HG03039 (cell line): ENCODE measurements at regions not wholly inside any gene's neighbourhood (a gene's known extent, or its start where the extent isn't known, plus 50 kb on each side); places are given as distances from the start of the nearest gene placed in this dataset.
"Not testable (repeated sequence)": the region's sequence is repeated elsewhere in the genome, so short reads cannot be mapped to it uniquely, and the experiment has no call there.

Source experiments
- ATAC-seq: cut with Tn5 transposase; IDR thresholded peaks from one replicate; pipeline ENCODE4 v1.9.1; 2021; ENCODE audit warnings: mild to moderate bottlenecking, moderate library complexity; ENCODE audit not compliant: unreplicated experiment

DNA sequence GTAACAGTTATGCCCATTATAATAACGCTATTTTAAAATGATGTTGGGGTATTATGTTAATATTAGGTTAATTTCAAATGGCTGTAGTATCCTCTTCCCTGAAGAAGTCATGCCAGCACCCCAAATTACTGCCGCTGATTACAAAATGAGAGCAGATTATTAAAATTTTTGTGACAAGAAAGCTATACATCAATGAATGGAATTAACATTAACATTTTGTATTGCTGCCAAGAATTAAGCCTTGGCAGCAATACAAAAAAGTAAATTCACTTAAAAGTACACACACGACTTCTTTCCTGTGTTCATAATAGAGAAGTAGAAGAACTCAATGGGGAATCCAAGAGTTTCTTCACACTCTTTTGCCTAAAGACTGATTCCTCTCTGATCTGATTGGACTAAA lies 482.8 kb downstream of the STIM2 start:
- ATAC-seq = no peak

DNA sequence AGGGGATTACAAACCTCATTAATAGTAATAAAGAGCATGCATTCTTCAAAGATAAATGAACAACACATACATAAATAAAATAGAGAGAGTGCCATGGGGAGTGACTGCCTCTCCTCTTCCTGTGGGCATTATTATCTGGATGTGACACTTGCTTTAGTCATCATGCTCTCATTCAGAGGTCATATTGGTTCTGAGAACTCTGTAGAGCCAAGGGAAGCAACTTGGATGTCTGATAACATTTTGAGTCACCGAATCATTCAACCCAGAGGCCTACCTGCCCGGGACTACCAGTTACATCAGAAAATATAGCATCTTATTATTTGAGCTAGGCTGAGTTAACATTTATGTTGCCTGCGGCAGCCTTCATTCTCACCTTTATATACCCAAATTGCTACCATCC lies 489.5 kb downstream of the STIM2 start:
- no peak for ATAC-seq

DNA sequence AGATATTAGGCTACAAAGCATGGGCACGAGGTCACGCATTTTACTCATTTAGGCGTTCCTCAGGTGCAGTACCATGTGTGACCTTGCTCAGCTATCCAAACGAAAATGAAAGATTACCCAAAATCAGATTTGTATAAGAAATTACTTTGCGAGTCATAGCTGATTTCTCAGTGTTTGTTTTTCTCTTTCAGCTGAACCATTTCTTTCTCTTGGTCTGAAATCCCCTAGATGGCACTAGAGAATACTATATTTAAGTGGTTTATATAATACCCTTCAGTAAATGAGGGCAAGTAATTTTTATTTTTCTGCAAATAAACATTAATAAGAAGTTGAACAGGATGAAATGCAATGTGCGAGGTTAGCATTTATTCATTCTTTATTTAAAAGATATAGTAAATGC lies 496.6 kb downstream of the STIM2 start:
- ATAC-seq = no peak

DNA sequence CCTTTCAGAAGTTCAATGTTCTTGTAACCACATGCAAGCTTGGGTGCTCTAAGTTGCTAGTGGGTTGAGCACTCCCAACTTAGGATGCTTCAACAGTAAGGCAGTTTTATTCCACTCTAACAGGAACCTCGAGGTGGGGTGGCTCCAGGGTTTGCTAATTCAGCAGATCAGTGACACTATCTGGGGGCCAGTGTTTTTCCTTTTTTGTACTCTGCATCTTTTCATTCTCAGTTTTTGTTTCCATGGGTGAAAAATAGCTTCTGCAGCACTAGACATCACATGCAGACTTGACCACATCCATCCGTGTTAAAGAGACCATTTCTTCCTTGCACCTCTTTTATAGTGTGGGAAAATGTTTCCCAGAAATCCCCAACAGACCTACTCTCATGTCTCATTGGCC lies 497.6 kb downstream of the STIM2 start:
- ATAC-seq = no peak

DNA sequence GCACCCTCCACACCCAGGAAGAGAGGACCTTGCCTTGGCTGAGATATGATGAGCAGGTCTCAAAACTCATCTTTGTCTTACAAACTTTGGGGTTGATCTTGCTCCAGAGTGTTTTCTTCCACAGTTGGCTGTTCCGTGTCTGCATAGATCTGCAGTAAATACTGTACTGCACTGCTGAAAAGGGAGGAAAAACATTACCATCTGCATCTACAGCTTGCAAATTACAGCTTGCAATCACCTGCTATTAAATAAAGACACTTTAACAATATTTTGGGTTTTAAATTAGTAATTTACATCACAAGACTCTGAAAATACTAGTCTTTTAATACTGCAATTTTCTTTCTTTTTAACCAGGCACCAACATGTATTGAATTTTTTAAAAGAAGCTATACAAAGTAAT lies 499.5 kb downstream of the STIM2 start:
- ATAC-seq = no peak

DNA sequence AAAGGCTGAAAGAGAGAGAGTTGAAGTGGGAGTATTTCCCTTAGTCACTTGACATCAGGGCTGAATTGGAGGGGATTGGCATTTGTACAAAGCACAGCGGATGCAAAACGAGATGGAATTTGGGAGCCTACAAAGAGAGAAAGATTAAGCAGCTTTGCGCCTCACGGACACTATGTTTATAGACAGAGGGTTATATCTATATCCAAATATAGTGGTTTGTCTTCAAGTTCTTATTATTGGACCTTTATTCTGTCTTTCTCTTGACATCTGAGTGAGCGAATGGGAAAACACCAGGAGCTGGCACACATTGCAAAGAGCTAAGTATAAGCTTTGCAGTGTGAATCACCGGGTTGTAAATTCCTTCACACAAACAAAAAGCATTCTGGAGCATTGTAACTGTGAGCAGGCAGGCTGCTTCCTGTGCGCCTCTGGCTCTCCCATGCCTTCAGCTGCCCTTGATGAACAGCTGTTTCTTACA lies 500.2 kb downstream of the STIM2 start:
- no peak for ATAC-seq

DNA sequence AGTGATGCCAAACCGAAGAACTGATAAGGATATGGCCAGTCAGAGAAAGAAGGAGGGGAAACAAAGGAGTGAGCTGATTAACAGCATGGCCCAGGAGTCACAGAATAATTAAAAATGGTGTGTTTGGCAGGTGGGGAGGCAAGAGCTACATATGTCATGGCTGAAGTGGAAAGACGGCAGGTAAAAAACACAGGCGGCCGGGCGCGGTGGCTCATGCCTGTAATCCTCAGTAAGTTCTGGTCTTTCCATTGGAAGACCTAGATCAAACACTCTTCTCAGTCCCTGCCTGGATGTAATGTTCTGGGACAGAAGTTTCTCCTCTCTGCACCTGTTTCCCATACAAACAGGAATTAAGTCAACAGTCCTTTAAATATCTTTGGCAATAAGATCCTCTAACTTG lies 503.9 kb downstream of the STIM2 start:
- ATAC-seq = no peak

DNA sequence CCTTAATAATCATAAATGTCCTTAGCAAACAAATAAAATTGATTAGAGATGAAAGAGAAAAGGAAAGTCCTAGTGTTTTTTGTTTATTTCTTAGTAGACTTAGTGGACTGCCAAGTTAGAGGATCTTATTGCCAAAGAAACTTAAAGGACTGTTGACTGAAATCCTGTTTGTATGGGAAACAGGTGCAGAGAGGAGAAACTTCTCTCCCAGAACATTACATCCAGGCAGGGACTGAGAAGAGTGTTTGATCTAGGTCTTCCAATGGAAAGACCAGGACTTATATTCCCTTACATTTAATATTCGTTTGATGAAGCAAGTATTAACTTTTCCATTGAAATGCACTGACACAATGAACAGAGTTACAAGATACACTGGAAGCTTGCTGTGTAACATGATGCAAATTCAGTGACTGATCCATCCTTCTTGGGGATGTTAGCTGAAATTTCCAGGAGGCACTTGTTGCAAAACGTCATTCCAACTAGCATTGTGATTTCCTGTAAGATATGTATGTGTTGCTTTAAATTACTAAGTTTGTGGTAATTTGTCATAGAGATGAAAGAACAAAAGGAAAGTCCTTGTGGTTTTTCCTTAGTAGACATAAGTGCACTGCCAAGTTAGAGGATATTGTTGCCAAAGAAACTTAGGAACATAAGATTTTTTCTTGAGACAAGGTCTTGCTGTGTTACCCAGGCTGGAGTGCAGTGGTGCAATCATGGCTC lies 505.6 kb downstream of the STIM2 start:
- no peak for ATAC-seq

DNA sequence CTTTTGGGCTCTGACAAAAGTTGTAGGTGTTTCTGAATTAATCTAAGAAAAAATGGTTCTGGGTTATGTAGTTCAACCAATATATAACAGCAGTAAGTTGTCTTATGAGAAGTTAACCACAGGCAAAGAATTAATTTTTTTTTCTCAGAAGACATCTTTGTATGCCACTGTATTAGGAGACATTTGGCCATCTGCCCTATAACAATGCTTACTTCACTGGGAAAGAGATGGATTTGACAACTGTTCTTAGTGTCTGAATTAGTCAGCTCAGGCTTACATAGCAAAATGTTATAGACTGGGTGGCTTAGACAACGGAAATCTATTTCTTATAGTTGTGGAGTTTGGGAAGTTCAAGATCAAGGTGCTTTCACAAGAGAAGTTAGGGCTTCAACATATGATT lies 508.1 kb downstream of the STIM2 start:
- ATAC-seq = no peak

DNA sequence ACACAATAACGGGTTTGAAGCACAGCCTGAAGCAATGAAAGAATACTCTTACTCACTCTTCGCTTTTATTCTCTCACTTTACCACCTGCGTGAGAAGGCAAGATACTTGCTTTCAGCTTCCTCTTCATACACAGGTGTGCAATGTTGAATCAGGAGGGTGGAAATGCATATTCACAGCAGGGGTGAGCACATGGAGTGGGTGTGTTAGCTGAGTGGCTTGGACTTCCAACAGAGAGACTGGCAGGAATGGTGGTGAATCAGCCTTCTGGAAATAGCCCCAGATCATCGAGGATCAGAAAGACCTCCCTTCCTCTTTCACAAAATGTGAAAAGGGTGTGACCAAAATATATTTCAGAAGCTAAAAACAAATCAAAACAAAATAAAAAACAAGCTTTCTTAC lies 521.2 kb downstream of the STIM2 start:
- ATAC-seq = no peak

DNA sequence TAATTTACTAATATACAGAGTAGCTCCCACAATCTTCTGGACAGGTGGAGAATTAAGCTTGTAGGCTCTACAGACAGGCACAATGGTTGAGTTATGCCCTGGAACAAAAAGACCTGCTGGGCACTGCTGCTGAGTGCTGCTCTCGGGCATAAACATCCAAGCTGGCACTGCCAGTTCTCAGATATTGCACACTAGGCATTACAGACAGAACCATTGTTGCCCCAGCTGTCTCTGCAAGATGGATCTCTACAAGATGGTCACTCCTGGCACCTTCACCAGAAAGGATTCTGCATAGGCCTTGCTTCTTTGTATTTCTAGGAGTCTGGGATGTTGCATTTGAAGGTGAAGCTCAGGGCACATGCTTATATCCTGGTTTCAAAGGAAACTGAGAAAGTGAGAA lies 527.1 kb downstream of the STIM2 start:
- no peak for ATAC-seq

DNA sequence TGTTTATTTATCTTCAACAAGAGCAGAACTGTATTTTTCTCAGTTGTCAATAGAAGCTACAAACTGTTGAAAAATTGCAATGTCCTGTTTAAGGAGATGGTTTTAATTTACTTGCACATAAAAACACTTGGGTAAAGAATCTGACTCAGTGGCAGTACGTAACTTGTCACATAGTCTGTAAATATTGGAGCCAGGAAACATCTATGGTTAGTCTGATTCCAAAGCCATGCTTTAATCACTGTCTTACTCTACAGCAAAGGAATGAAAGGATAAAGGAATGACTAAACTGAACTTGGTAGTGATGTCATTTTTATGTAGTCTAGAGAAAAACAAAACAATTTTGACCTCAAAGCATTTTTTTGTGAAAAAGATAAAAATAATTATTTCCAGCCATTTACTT lies 537.2 kb downstream of the STIM2 start:
- ATAC-seq = no peak

DNA sequence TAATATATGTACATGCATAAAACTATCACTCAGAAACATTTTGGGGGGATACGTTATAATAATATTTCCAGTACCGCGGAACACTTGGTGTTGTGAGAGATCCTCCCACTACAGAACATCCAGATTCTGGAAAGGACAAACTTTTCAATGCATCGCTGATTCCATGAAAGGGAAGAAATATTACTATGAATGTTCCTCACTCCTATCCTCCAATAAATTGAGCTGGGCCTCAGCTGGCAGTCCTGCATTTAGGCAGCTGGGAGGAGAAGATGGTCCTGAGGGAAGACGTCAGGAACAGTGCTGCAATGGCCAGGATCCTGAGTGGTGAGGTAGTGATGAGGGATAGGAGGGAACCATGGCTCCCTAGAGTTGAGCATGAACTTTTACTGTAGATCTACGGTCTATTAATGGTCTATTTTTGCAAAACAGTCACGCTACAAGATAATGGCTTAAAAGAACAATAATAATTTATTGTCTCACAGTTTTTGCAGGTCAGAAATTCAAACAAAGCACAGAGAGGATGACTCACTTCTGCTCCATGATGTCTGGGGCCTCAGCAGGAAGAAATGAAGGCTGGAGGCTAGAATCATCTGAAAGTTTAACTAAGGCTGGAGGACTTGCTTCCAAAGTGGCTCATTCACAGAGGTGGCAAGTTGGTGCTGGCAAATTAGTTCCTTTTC lies 538.1 kb downstream of the STIM2 start:
- no peak for ATAC-seq

DNA sequence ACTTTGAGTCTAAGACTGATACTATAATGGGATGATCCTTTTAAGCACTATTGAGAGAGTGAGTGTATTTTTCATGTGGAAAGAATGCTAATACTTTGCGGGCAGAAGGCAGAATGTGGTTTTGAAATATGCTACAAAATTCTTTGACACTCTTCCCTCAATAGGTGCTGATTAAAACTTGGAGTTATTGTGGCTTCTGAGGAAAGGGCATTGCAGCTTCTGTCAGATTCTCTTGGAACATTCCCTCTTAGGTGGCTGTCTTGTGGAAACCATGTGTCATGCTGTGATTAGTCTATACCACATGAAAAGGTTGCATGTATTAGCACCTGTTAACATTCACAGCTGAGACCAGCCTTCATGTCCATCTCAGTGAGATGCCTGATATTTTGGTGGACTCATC lies 547.0 kb downstream of the STIM2 start:
- no peak for ATAC-seq

DNA sequence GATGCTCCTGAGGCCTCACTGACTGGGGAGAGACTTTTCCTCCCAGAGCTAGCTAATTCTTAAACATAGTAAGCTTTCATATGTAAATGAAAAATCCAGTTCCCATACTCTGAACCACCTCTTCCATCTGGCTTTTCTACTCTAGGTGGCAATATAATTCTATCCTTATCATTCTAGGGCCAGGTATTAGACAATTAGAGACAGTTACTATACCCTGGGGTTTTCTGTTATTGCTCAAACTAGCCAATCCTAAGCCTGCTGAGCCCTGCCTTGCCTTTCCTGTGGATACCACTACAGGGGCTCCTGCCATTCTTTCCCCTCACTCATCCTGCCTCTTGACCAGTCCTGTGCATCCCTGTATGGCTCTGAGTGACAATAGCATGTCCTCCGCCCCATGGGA lies 552.0 kb downstream of the STIM2 start:
- ATAC-seq = no peak

DNA sequence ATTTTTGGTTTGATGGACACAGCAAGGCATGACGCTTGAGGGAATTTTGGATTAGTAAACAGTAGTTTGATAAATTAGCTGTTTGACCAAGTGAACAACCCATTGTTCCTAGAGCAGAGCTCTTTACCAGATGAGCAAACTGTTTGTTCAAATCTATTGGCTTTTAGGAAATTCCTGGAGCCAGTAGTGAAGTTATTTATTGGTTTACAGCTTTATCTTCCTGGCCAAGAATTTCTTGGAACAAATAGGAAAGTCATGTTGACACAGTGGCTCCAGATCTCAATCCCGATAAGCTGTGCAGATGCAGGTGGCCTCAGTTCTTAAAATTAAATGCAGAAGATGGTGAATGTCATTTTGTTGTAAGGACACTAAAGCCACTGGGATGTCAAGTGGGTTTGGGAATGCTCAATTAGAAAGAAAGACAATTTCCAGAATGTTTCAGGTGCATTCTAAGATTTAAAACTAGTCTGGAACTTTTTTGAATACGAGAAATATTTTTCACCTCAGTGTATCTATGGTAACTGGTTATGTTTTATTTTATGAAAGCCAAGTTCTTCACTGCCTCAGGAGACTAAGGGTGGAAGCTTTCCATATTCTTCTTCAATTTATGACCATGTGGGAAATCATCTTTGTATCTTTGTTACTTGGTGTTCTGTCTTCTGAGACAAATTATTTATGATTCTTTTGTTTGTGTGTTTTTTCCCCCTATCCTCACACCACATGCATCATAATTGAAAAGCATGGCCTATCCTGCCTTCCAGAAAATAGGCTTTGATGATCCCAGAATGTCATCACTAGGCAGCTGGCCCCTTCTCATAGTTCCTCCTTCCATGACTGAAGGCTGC lies 554.5 kb downstream of the STIM2 start:
- ATAC-seq = no peak

DNA sequence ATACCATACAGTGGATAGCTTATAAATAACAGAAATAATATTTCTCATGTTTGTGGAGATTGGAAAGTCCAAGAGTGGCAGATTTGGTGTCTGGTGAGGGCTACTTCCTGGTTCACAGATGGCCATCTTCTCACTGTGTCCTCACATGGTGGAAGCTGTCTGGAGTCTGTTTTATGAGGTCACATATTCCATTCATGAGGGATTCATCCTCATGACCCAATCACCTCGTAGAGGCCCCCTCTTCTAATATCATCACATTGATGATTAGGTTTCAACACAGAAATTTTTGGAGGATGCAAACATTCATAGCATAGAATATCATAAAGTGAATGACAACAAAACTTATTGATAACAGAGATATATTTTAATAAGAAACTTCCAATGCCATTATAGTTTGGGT lies 568.0 kb downstream of the STIM2 start:
- ATAC-seq = no peak

DNA sequence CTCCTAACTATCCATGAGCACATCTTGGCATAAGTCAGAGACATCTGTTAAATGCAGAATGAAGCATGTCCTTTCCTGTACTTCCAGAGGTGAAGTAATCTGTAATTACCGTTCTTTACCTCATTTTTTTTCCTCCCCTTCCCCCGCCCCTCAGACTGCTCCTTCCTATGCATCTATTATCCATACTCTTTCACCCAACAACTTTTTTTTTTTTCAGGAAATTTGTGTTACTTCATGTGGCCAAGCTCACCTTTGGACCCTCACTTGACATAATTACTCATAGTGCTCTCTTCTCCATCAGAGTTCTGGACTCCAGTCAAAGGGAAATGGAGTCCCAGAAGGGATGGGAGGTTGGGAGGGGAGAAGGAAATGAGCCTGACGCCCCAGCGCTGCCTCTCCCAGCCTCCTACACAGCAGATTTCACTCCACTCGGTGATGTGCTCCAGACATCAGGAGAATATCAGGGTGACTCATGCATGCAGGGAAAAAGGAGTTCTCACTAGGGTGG lies 568.8 kb downstream of the STIM2 start:
- ATAC-seq = no peak

DNA sequence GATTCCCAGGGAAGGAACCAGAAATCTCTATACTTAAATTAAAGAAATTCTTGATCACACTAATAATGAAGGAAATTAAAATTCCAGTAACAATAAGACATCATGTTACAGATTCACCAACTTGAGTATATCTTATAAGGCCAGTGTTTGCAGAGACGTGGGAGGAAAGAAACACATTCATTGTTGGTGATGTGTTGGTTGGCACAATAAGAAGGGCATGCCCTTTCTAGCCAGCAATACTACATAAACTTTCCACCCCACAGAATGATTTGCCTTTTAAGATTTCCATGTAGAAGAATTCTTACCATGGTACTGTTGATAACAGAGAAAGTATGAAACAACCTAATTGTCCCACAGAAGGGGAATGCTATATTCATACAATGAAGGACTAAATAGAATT lies 581.5 kb downstream of the STIM2 start:
- ATAC-seq = no peak

DNA sequence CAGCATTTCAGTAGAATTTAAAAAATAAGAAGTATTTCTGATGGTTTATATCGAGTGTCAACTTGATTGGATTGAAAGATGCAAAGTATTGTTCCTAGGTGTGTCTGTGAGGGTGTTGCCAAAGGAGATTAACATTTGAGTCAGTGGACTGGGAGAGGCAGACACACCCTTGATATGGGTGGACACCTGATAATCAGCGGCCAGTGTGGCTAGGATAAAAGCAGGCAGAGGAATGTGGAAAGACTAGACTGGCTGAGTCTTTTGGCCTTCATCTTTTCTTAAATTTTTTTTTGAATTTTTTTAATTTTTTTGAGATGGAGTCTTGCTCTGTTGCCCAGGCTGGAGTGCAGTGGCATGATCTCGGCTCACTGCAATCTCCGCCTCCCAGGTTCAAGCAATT lies 582.0 kb downstream of the STIM2 start:
- not testable (repeated sequence) for ATAC-seq

DNA sequence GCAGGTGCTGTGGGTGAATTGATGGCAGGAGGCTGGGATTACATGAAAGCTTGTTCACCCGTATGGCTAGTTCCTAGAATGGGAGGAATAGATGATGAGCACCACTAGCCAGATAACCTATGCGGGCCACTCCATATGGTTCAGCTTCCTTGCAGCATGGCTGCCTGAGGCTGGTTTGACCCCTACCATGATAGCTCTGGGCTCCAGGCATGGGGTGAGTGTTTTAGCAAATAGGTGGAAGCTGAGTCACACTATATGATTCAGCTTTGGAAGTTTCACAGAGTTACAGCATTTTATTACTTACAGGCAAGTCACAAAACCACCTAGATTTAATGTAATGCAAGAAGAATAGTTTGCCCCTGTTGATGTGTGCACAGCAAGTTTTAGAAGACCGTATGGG lies 603.2 kb downstream of the STIM2 start:
- ATAC-seq = no peak

DNA sequence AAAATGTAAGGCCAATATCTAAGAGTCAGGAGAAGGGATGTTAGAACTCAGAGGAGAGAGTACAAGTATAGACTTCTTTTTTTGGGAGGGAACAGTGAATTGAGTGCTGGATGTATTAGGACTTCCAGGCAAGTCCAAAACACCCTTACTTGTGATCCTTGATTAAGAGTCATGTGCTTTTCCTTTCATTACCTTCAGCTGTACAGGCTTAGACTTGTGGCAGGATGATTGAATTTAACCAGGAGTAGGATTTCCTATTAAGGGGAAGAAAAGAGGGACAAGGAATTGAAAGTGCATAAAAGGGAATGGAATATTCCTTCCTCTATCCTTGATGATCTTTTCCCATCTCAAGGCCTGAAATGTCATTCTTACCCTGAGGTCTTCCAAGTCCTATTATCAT lies 606.7 kb downstream of the STIM2 start:
- ATAC-seq = no peak
